GM12873 (cell line): ENCODE measurements at regions not wholly inside any gene's neighbourhood (a gene's known extent, or its start where the extent isn't known, plus 50 kb on each side); places are given as distances from the start of the nearest gene placed in this dataset.

Source experiments
- CTCF ChIP-seq: IDR thresholded peaks from 2 replicates; pipeline ENCODE4 v1.5.1; 2012; ENCODE audit warnings: low read depth, mild to moderate bottlenecking, moderate library complexity, low read length, control low read depth; ENCODE audit not compliant: insufficient read depth; ENCODE audit errors: missing control alignments

- no peak for TF ChIP-seq CTCF
Measured at GRCh38 chr17:63033142-63033541, 67.1 kb downstream of the TANC2 start.

DNA sequence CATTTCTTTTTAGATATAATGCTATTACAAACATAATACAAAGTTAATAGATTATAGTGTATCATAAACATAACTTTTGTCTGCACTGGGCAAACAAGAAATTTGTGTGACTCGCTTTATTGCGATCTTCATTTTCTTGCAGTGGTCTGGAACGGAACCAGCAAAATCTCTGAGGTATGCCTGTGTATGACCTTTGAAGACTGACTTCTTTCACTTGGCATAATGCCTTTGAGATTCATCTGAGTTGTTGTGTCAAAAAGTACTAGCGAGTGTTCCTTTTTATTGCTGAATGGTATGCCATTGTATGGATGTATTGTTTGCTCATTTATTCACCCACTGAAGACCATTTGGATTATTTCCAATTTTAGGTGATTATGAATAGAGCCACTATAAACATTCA, 69.2 kb downstream of the TANC2 start:
- no peak for TF ChIP-seq CTCF

GRCh38 chr17:63035695-63036094, 69.7 kb downstream of the TANC2 start:
- TF ChIP-seq CTCF, result no peak

DNA sequence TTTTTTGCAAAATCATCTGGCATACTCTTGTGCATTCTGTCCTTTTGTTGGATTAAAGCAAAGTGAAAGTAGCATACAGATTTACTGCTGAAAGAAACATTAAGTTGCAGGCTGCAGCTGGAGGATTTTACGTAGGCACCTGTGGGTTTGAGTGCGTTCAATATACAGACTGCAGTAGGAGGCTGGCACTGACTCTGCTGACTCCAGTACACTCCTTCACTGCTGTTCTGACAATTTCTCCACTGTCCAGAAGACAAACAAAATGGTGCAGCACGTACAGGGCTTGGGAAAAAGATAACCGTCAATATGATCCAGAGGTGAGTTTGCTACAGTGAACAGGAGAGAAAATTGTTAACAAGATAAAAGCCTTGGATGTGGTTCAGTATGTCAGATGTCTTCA, 73.3 kb downstream of the TANC2 start:
- no peak for TF ChIP-seq CTCF

DNA sequence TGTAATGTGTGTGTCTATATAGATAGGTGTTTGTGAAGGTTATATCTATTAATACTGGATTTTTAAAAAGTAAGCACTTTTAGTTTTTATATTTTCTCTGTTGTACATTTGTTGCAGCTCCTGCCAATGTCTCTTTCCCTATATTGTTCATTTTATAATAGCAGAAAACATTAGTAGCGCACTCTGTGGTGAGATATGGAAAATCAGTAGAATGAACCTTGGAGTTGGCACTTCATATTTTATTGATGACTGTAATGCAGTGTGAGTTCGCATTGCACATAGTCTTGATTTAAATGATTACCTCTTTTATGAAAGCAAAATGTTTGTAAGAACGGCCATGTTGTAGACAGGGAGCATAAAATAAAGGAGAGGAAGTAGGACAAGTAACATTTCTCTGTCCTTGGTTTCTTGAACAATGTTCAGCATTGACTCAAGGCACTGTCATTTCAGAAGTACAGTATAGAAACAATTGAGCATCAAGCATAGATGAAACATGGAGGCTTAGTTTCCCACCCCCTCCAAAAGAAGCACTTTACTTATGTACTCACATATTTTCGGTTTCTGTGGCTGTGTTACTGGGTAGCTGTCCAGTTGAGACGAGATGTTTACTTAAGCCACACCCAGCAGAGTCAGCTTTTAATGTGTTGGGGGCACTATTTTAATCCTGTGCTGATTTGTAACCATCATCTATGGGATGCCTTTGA, 74.0 kb downstream of the TANC2 start:
- TF ChIP-seq CTCF, result no peak

GRCh38 chr17:63040816-63041215, 74.8 kb downstream of the TANC2 start:
- no peak for TF ChIP-seq CTCF

- no peak for TF ChIP-seq CTCF
Measured at GRCh38 chr17:63041251-63041650, 75.2 kb downstream of the TANC2 start.

- TF ChIP-seq CTCF, result no peak
Measured at GRCh38 chr17:63041722-63042121, 75.7 kb downstream of the TANC2 start.
